Caco-2 (cell line): ENCODE measurements at regions not wholly inside any gene's neighbourhood (a gene's known extent, or its start where the extent isn't known, plus 50 kb on each side); places are given as distances from the start of the nearest gene placed in this dataset.

ENCODE experiments used
- BruUV-seq: library from RNA; stranded (reverse); fragments of 400-500 nt; replicated peaks from 2 replicates; lab custom pipeline; 2021; lab: Mats Ljungman, UMichigan
- CTCF ChIA-PET: fragments of 300-600 bp; sonication (Branson Sonifier 250); formaldehyde crosslinking; loops from one replicate; lab custom pipeline; 2022; ENCODE audit warnings: antibody characterized with exemption; lab: Charles Lee
- POLR2A ChIA-PET: fragments of 300-600 bp; sonication (Branson Sonifier 250); formaldehyde crosslinking; loops from one replicate; lab custom pipeline; 2022; ENCODE audit warnings: antibody characterized with exemption; lab: Charles Lee
- DNase-seq, 2 experiments: peaks; one replicate each; pipeline versions ENCODE4 v3.0.0 to v3.0.0-alpha.2; 2020 to 2022
- H3K27me3 ChIP-seq: replicated peaks from 2 replicates; pipeline ENCODE4 v1.6.0; 2011; ENCODE audit warnings: low read length; ENCODE audit not compliant: control insufficient read depth, insufficient read depth
- H3K36me3 ChIP-seq: 2 replicates; pipeline ENCODE4 v1.5.1; 2011; ENCODE audit warnings: low read length; ENCODE audit not compliant: control insufficient read depth, insufficient read depth
- H3K4me1 ChIP-seq: fragments of 250-450 bp; sonication (Bioruptor Pico); 2 replicates; pipeline ENCODE4 v1.5.1; 2020; ENCODE audit warnings: mild to moderate bottlenecking
- H3K4me3 ChIP-seq: 2 replicates; pipeline ENCODE4 v1.5.1; 2011; ENCODE audit warnings: low read depth, mild to moderate bottlenecking, control low read depth, low read length
- H3K9me3 ChIP-seq: fragments of 250-450 bp; sonication (Bioruptor Pico); 2 replicates; pipeline ENCODE4 v1.5.1; 2020; ENCODE audit warnings: mild to moderate bottlenecking, moderate library complexity
- H3K27ac Mint-ChIP-seq: one replicate; pipeline ENCODE4 v1.8.0; 2022; ENCODE audit warnings: mixed read lengths; ENCODE audit not compliant: unreplicated experiment
- H3K27me3 Mint-ChIP-seq: one replicate; pipeline ENCODE4 v1.8.0; 2022; ENCODE audit warnings: mixed read lengths; ENCODE audit not compliant: insufficient read depth, unreplicated experiment
- H3K36me3 Mint-ChIP-seq: one replicate; pipeline ENCODE4 v1.8.0; 2022; ENCODE audit warnings: mild to moderate bottlenecking, mixed read lengths; ENCODE audit not compliant: insufficient read depth, unreplicated experiment
- H3K4me1 Mint-ChIP-seq: one replicate; pipeline ENCODE4 v1.8.0; 2022; ENCODE audit warnings: low read depth, mixed read lengths; ENCODE audit not compliant: unreplicated experiment
- H3K4me3 Mint-ChIP-seq: one replicate; pipeline ENCODE4 v1.8.0; 2022; ENCODE audit warnings: mild to moderate bottlenecking, moderate library complexity, mixed read lengths; ENCODE audit not compliant: unreplicated experiment
- H3K9me3 Mint-ChIP-seq: one replicate; pipeline ENCODE4 v1.8.0; 2022; ENCODE audit warnings: mixed read lengths; ENCODE audit not compliant: unreplicated experiment
- CTCF ChIP-seq, 2 experiments: fragments of 200-600 bp in 1 of 2; IDR thresholded peaks; 1 replicate in 1 of 2; 2 replicates in 1 of 2; pipeline versions ENCODE4 v1.5.1 to v1.8.0; 2011 to 2022; ENCODE audit warnings: antibody characterized with exemption in 1 of 2, control low read depth in 1 of 2, inconsistent platforms in 1 of 2, low read depth in 1 of 2, low read length in 1 of 2, mild to moderate bottlenecking in 1 of 2, moderate library complexity in 1 of 2; ENCODE audit not compliant: insufficient read depth in 1 of 2, severe bottlenecking in 1 of 2, unreplicated experiment in 1 of 2
- intact Hi-C: fragments of 100-400 bp; cut with micrococcal nuclease; formaldehyde crosslinking; loops from one replicate; pipeline ENCODE4 v1.10.0; 2022; ENCODE audit not compliant: unreplicated experiment

- Histone ChIP-seq H3K9me3 (no peaks in the 10 kb centered on the region), H3K27me3 (no peaks in the 10 kb centered on the region), H3K4me3 (no peak overlapping the region), H3K4me1 (no peaks in the 10 kb centered on the region), H3K36me3 (no peaks in the 10 kb centered on the region)
- Mint-ChIP-seq H3K4me3 (no peak overlapping the region), H3K4me1 (peaks cover 7% of the 10 kb centered on the region), H3K36me3 (no peaks in the 10 kb centered on the region), H3K9me3 (no peaks in the 10 kb centered on the region), H3K27ac (no peak overlapping the region), H3K27me3 (no peaks in the 10 kb centered on the region)
- no peak for TF ChIP-seq CTCF (IDR thresholded peaks at IDR 0.05; ENCODE audit: insufficient read depth in 1 of 2, low read depth in 1 of 2, low read length in 1 of 2, severe bottlenecking in 1 of 2, unreplicated experiment in 1 of 2)
- no peak for DNase-seq
- POLR2A ChIA-PET, result no interaction called here
- CTCF ChIA-PET, result interaction anchor here (1.0 kb wide), 1 partner anchor 263 kb away, joined by 3 read pairs; no protein-coding TSS in a partner anchor
- intact Hi-C loops, result loop anchor here (5.0 kb wide), 1 partner anchor 131 kb away; no protein-coding TSS in a partner anchor
- no TSS peak for BruUV-seq
Measured at GRCh38 chr15:95921404-95921803, 409.1 kb upstream of the NR2F2 start.

- H3K36me3 ChIP-seq, result no peaks in the 10 kb centered on the region
- no peaks in the 10 kb centered on the region for H3K9me3 Mint-ChIP-seq
- H3K4me1 ChIP-seq, result no peaks in the 10 kb centered on the region
- H3K27me3 ChIP-seq, result no peaks in the 10 kb centered on the region
- TF ChIP-seq CTCF (IDR thresholded peaks at IDR 0.05; ENCODE audit: insufficient read depth in 1 of 2, low read depth in 1 of 2, low read length in 1 of 2, severe bottlenecking in 1 of 2, unreplicated experiment in 1 of 2), result peak in 1 of 2 experiments; percentile 33
- ChIA-PET POLR2A (no interaction called here), CTCF (interaction anchor here (0.9 to 1.0 kb wide), 2 partner anchors 262 to 405 kb away, joined by 3 read pairs; no protein-coding TSS in a partner anchor)
- H3K9me3 ChIP-seq, result no peaks in the 10 kb centered on the region
- peaks cover 7% of the 10 kb centered on the region for H3K4me1 Mint-ChIP-seq
- BruUV-seq, result no TSS peak
- no peak overlapping the region for H3K4me3 ChIP-seq
- H3K27ac Mint-ChIP-seq, result no peak overlapping the region
- no peaks in the 10 kb centered on the region for H3K36me3 Mint-ChIP-seq
- H3K27me3 Mint-ChIP-seq, result no peaks in the 10 kb centered on the region
- H3K4me3 Mint-ChIP-seq, result no peak overlapping the region
- intact Hi-C loops, result loop anchor here (1.0 to 5.0 kb wide), 6 partner anchors 130 to 402 kb away; no protein-coding TSS in a partner anchor
- peak; percentile 52 to 57 for DNase-seq
Measured at GRCh38 chr15:95922431-95922830, 408.1 kb upstream of the NR2F2 start.

GRCh38 chr15:95923792-95924191, 406.7 kb upstream of the NR2F2 start:
- intact Hi-C loops, result loop anchor here (2.0 to 5.0 kb wide), 4 partner anchors 129 to 401 kb away; no protein-coding TSS in a partner anchor
- H3K4me3 Mint-ChIP-seq, result no peak overlapping the region
- no TSS peak for BruUV-seq

More at GRCh38 chr15:95923792-95924191, 406.7 kb upstream of the NR2F2 start:
- POLR2A ChIA-PET, result no interaction called here
- no peaks in the 10 kb centered on the region for H3K36me3 Mint-ChIP-seq
- H3K4me3 ChIP-seq, result no peak overlapping the region
- no peak overlapping the region for H3K27ac Mint-ChIP-seq
- no peaks in the 10 kb centered on the region for H3K4me1 ChIP-seq
- H3K9me3 ChIP-seq, result no peaks in the 10 kb centered on the region
- no peaks in the 10 kb centered on the region for H3K36me3 ChIP-seq
- H3K9me3 Mint-ChIP-seq, result no peaks in the 10 kb centered on the region
- CTCF ChIA-PET, result interaction anchor here (0.9 kb wide), 1 partner anchor 403 kb away, joined by 3 read pairs; no protein-coding TSS in a partner anchor
- TF ChIP-seq CTCF (IDR thresholded peaks at IDR 0.05; ENCODE audit: insufficient read depth in 1 of 2, low read depth in 1 of 2, low read length in 1 of 2, severe bottlenecking in 1 of 2, unreplicated experiment in 1 of 2), result no peak
- no peak for DNase-seq
- peaks cover 7% of the 10 kb centered on the region for H3K4me1 Mint-ChIP-seq
- H3K27me3 Mint-ChIP-seq, result no peaks in the 10 kb centered on the region
- H3K27me3 ChIP-seq, result no peaks in the 10 kb centered on the region
